Uterus (tissue), 2 donors: ENCODE measurements at regions not wholly inside any gene's neighbourhood (a gene's known extent, or its start where the extent isn't known, plus 50 kb on each side); places are given as distances from the start of the nearest gene placed in this dataset.

Experiments
- POLR2A ChIP-seq, 2 donors: fragments of 450-650 bp; IDR thresholded peaks; one replicate each; pipeline ENCODE4 v1.6.1; 2016; ENCODE audit warnings: antibody characterized with exemption in 2 of 2, mild to moderate bottlenecking in 1 of 2, moderate library complexity in 1 of 2
- TF ChIP-seq, protein P1 (sequence below), 4 experiments: fragments of 200-600 bp in 2 of 4; fragments of 450-650 bp in 2 of 4; sonication (generic) in 2 of 4; IDR thresholded peaks; one replicate each; pipeline ENCODE4 v1.5.1; 2016 to 2019; ENCODE audit warnings: antibody characterized with exemption in 4 of 4, mild to moderate bottlenecking in 2 of 4, moderate library complexity in 1 of 4

DNA sequence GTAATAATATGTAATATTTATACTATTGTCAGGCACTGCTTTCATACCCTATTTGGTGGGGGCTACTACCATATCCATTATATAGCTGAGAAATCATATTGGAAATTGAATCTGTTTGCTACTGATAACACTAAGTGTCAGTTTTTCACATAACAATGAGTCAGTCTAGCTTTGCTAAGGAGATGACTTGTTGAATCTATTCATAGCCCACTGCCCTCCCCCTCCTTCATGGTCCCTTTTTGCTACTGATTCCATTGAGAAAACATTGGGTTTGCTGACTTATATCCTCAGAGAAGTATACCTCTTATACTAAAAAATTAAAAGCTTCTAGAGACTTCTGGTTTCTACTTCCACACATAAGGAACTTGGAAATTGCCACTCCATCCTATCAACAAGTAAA, 1898.4 kb downstream of the STIM2 start:
- TF ChIP-seq, protein P1, sequence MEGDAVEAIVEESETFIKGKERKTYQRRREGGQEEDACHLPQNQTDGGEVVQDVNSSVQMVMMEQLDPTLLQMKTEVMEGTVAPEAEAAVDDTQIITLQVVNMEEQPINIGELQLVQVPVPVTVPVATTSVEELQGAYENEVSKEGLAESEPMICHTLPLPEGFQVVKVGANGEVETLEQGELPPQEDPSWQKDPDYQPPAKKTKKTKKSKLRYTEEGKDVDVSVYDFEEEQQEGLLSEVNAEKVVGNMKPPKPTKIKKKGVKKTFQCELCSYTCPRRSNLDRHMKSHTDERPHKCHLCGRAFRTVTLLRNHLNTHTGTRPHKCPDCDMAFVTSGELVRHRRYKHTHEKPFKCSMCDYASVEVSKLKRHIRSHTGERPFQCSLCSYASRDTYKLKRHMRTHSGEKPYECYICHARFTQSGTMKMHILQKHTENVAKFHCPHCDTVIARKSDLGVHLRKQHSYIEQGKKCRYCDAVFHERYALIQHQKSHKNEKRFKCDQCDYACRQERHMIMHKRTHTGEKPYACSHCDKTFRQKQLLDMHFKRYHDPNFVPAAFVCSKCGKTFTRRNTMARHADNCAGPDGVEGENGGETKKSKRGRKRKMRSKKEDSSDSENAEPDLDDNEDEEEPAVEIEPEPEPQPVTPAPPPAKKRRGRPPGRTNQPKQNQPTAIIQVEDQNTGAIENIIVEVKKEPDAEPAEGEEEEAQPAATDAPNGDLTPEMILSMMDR (IDR thresholded peaks at IDR 0.05) = no peak
- no peak for TF ChIP-seq POLR2A (IDR thresholded peaks at IDR 0.05)
